ENCODE measurements at regions not wholly inside any gene's neighbourhood (a gene's known extent, or its start where the extent isn't known, plus 50 kb on each side); places are given as distances from the start of the nearest gene placed in this dataset.

DNA sequence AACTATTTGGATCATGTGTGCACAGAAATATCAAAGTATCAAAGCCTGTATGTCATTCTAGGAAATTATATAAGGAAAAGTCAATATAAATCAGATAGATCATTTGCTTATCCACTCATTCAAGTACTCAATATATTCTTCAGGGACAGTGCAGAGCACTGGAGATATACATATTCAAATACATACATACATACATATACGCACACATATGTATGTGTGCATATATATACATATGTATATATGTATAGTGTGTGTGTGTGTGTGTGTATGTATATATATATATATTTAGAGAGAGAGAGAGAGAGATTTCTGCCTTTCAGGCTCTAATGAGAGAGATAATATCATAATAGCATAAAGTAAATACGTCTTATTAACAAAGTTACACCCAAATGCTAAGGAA, 169.2 kb downstream of the PMP22 start:
- TF ChIP-seq, protein P1, sequence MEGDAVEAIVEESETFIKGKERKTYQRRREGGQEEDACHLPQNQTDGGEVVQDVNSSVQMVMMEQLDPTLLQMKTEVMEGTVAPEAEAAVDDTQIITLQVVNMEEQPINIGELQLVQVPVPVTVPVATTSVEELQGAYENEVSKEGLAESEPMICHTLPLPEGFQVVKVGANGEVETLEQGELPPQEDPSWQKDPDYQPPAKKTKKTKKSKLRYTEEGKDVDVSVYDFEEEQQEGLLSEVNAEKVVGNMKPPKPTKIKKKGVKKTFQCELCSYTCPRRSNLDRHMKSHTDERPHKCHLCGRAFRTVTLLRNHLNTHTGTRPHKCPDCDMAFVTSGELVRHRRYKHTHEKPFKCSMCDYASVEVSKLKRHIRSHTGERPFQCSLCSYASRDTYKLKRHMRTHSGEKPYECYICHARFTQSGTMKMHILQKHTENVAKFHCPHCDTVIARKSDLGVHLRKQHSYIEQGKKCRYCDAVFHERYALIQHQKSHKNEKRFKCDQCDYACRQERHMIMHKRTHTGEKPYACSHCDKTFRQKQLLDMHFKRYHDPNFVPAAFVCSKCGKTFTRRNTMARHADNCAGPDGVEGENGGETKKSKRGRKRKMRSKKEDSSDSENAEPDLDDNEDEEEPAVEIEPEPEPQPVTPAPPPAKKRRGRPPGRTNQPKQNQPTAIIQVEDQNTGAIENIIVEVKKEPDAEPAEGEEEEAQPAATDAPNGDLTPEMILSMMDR (IDR thresholded peaks at IDR 0.05), result no peak
- no peak for TF ChIP-seq POLR2AphosphoS5 (IDR thresholded peaks at IDR 0.05; ENCODE audit: insufficient read depth in 1 of 2, low read depth in 1 of 2)
- TF ChIP-seq POLR2A (IDR thresholded peaks at IDR 0.05), result no peak
- DNase-seq (ENCODE audit: extremely low spot score in 2 of 2), result no peak
- intact Hi-C loops (cut with DNase I), result no loop called here
- no peaks in the 10 kb centered on the region for H3K36me3 ChIP-seq
- no peaks in the 10 kb centered on the region for H3K27me3 ChIP-seq
- no peak overlapping the region for H3K27ac ChIP-seq
- no peak overlapping the region for H3K4me3 ChIP-seq
- H3K9me3 ChIP-seq, result no peaks in the 10 kb centered on the region
- no peaks in the 10 kb centered on the region for H3K4me1 ChIP-seq

DNA sequence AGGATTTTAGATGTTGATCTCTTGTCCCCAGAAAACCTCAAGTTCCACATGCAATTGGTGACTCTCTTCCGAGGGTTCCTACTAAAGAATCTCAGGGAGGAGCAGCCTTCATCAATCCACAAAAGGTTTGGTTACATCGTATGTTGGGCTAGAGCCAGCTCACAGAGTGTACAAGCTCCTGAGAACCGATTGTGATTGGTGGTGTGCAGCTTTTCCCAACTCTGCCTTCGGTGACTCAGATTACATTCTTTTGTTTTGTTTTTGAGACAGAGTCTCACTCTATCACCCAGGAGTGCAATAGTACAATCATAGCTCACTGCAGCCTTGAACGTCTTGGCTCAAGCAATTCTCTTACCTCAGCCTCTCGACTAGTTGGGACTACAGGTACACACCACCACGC, 172.4 kb downstream of the PMP22 start:
- H3K27me3 ChIP-seq, result no peaks in the 10 kb centered on the region
- no peaks in the 10 kb centered on the region for H3K36me3 ChIP-seq
- no peaks in the 10 kb centered on the region for H3K4me1 ChIP-seq
- H3K4me3 ChIP-seq, result no peak overlapping the region
- intact Hi-C loops (cut with DNase I), result no loop called here
- DNase-seq (ENCODE audit: extremely low spot score in 2 of 2), result no peak
- H3K27ac ChIP-seq, result no peak overlapping the region
- TF ChIP-seq POLR2AphosphoS5 (IDR thresholded peaks at IDR 0.05; ENCODE audit: insufficient read depth in 1 of 2, low read depth in 1 of 2) (no peak), POLR2A (IDR thresholded peaks at IDR 0.05) (no peak)
- TF ChIP-seq, protein P1 (IDR thresholded peaks at IDR 0.05), result no peak
- no peaks in the 10 kb centered on the region for H3K9me3 ChIP-seq

DNA sequence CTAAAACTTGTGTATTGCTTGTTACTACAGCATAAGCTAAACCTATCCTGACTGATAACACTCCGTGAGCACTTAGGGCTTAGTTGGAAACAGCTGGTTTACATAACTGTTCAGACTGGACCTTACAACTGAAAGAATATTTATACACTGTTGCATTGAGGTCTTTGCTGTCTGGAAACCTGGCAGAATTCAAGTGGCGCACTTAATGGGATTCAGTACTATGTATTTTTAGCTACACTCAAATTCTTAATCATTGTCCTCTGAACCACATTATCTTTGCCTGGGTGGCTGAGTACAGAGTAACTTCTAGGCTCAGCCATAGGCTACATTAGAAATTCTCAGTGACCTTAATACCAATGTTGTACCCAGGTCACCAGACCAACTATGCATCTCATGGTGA, 172.9 kb downstream of the PMP22 start:
- Histone ChIP-seq H3K27ac (no peak overlapping the region), H3K4me1 (no peaks in the 10 kb centered on the region), H3K4me3 (no peak overlapping the region), H3K9me3 (no peaks in the 10 kb centered on the region), H3K36me3 (no peaks in the 10 kb centered on the region), H3K27me3 (no peaks in the 10 kb centered on the region)
- TF ChIP-seq, protein P1 (IDR thresholded peaks at IDR 0.05), result no peak
- TF ChIP-seq POLR2A (IDR thresholded peaks at IDR 0.05), result no peak
- no peak for TF ChIP-seq POLR2AphosphoS5 (IDR thresholded peaks at IDR 0.05; ENCODE audit: insufficient read depth in 1 of 2, low read depth in 1 of 2)
- intact Hi-C loops (cut with DNase I), result no loop called here
- no peak for DNase-seq (ENCODE audit: extremely low spot score in 2 of 2)

DNA sequence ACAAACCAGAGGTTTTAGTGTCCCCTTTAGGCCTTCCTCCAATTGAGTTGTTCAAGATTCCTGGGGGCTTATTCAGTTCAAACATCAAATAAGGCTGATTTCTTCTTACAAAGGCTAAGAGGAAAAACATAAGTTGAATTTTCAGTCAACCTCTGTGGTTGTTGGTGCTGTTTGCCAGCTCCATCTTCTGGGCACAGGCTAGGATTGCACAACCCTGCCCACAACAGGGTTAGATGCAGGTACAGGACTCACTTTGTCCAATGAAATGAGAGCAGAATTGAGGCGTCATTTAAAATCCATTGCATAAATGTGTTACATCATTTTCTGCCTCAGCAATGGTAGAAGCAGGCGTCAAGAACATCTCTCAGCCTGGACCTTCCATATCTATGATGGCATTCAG, 173.3 kb downstream of the PMP22 start:
- Histone ChIP-seq H3K27ac (no peak overlapping the region), H3K36me3 (no peaks in the 10 kb centered on the region), H3K9me3 (no peaks in the 10 kb centered on the region), H3K27me3 (no peaks in the 10 kb centered on the region), H3K4me1 (no peaks in the 10 kb centered on the region), H3K4me3 (no peak overlapping the region)
- intact Hi-C loops (cut with DNase I), result no loop called here
- no peak for DNase-seq (ENCODE audit: extremely low spot score in 2 of 2)
- no peak for TF ChIP-seq POLR2AphosphoS5 (IDR thresholded peaks at IDR 0.05; ENCODE audit: insufficient read depth in 1 of 2, low read depth in 1 of 2)
- TF ChIP-seq POLR2A (IDR thresholded peaks at IDR 0.05), result no peak
- TF ChIP-seq, protein P1 (IDR thresholded peaks at IDR 0.05), result no peak

DNA sequence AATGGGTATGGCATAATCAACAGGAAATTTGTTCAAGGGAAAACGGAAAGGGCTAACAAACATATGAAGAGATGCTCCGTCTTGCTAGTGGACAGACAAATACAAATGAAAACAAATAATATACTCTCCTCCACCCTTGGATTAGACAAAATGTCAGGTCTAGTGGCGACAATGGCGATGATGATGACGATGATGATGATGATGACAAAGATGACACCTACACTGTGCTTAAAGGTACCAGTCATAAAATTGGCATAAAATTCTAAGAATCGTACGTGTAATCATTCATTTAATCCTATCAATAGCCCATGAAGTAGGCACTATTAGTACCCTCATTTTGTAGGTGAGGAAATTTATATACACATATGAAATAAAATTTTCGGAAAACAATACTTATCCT, 174.6 kb downstream of the PMP22 start:
- Histone ChIP-seq H3K27me3 (no peaks in the 10 kb centered on the region), H3K4me1 (no peaks in the 10 kb centered on the region), H3K36me3 (no peaks in the 10 kb centered on the region), H3K4me3 (no peak overlapping the region), H3K27ac (no peak overlapping the region), H3K9me3 (no peaks in the 10 kb centered on the region)
- intact Hi-C loops (cut with DNase I), result no loop called here
- DNase-seq (ENCODE audit: extremely low spot score in 2 of 2), result no peak
- TF ChIP-seq POLR2AphosphoS5 (IDR thresholded peaks at IDR 0.05; ENCODE audit: insufficient read depth in 1 of 2, low read depth in 1 of 2), result no peak
- TF ChIP-seq, protein P1 (IDR thresholded peaks at IDR 0.05), result no peak
- TF ChIP-seq POLR2A (IDR thresholded peaks at IDR 0.05), result no peak
